Natural killer cell treated with Interleukin-12 subunit alpha and Interleukin-12 subunit beta and Interleukin-15 and Interleukin-18, amount 100 ng/mL, for 72 hours (primary cell): ENCODE measurements at regions not wholly inside any gene's neighbourhood (a gene's known extent, or its start where the extent isn't known, plus 50 kb on each side); places are given as distances from the start of the nearest gene placed in this dataset.

Source experiments
- ATAC-seq, 2 donors: fragments of 150-1000 bp; cut with Tn5 transposase in 1 of 2; sonication (Bioruptor Pico), chemical (Tn5 transposase) in 1 of 2; 2 replicates each; pipeline ENCODE4 v1.10.0; 2021
- DNase-seq: peaks from one replicate; pipeline ENCODE4 v3.0.0; 2022; ENCODE audit warnings: low spot score
- H3K27ac Mint-ChIP-seq, 2 donors: 1 replicate in 1 of 2; 2 replicates in 1 of 2; pipeline ENCODE4 v1.8.0; 2022; ENCODE audit warnings: mixed read lengths in 2 of 2, mild to moderate bottlenecking in 1 of 2, moderate library complexity in 1 of 2
- H3K27me3 Mint-ChIP-seq, 2 donors: 1 replicate in 1 of 2; 2 replicates in 1 of 2; pipeline ENCODE4 v1.8.0; 2022; ENCODE audit warnings: mixed read lengths in 2 of 2
- H3K36me3 Mint-ChIP-seq: one replicate; pipeline ENCODE4 v1.8.0; 2022; ENCODE audit warnings: mixed read lengths
- H3K4me1 Mint-ChIP-seq, 2 donors: 1 replicate in 1 of 2; 2 replicates in 1 of 2; pipeline ENCODE4 v1.8.0; 2022; ENCODE audit warnings: low read depth in 2 of 2, mixed read lengths in 2 of 2, mild to moderate bottlenecking in 1 of 2
- H3K4me3 Mint-ChIP-seq: one replicate; pipeline ENCODE4 v1.8.0; 2022; ENCODE audit warnings: mixed read lengths
- H3K9me3 Mint-ChIP-seq: 2 replicates; pipeline ENCODE4 v1.8.0; 2022; ENCODE audit warnings: mixed read lengths

DNA sequence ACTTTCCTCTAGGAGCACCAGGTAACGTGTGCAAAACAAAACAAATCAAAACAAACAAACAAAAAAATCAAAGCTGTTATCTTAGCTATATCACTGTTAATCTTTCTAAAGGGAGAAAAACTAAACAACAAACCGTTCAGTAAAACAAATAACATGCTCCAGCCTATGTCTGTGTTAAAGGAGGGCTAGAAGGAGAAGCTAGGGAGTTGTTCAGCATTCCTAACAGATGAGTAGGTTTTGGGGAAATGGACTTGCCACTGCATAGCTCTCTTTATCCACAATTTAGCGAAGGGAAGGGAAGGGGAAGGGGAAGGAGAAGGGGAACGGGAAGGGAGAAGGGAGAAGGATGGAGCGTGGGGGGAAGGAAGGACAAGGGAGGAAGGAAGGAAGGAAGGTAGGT is 134.2 kb upstream of the AKR1E2 start:
- Mint-ChIP-seq H3K36me3 (no peaks in the 10 kb centered on the region), H3K9me3 (no peaks in the 10 kb centered on the region), H3K27ac (no peak overlapping the region), H3K27me3 (peaks cover 14 to 52% of the 10 kb centered on the region in 2 donors), H3K4me1 (no peaks in the 10 kb centered on the region), H3K4me3 (no peak overlapping the region)
- DNase-seq, result no peak
- no peak for ATAC-seq

- no peaks in the 10 kb centered on the region for H3K36me3 Mint-ChIP-seq
- H3K9me3 Mint-ChIP-seq, result no peaks in the 10 kb centered on the region
- DNase-seq (no peak), ATAC-seq (no peak)
- no peaks in the 10 kb centered on the region for H3K4me1 Mint-ChIP-seq
- no peak overlapping the region for H3K4me3 Mint-ChIP-seq
- H3K27ac Mint-ChIP-seq, result no peak overlapping the region
- H3K27me3 Mint-ChIP-seq, result peaks cover 15 to 48% of the 10 kb centered on the region in 2 donors
Observed at GRCh38 chr10:4691301-4691700, 134.7 kb upstream of the AKR1E2 start.

DNA sequence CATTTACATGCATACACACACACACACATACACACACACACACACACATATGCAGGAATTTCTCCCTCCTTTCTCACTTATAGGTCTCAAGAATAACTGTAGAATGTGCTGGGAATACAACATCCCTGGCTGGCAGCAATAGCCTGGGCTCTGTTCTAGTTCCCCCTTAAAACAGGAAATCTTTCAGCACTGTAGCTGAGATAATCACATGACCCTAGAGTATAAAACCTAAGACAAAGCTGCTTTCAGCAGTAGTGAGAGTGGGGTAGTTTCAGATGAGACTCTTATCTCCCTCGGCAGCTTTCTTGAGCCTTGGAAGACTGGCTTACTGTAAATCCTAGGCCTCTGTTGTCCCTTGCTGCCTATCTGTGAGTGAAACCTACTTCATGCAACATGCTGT is 137.4 kb upstream of the AKR1E2 start:
- DNase-seq (no peak), ATAC-seq (no peak)
- no peak overlapping the region for H3K4me3 Mint-ChIP-seq
- H3K36me3 Mint-ChIP-seq, result no peaks in the 10 kb centered on the region
- H3K4me1 Mint-ChIP-seq, result no peaks in the 10 kb centered on the region
- peaks cover 28 to 58% of the 10 kb centered on the region in 2 donors for H3K27me3 Mint-ChIP-seq
- H3K9me3 Mint-ChIP-seq, result no peaks in the 10 kb centered on the region
- no peak overlapping the region for H3K27ac Mint-ChIP-seq

DNA sequence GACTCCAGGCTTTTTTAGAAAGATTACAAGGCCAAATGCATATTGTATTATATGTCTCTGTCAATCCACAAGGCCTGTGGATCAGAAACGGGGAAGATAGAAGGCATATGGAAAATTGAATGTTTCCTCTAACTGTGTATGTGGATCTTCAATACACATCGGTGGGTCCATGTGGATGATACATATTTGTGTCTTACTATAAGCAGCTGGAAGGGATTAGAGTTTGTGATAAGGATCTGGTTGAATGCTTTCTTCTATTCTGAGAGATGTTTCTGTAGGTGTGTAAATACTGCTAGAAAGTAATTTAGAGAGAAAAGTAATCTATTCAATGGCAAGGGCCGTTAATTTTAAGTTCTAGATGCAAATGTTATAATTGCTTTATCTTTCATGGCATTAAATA is 137.8 kb upstream of the AKR1E2 start:
- Mint-ChIP-seq H3K36me3 (no peaks in the 10 kb centered on the region), H3K27ac (no peak overlapping the region), H3K9me3 (no peaks in the 10 kb centered on the region), H3K4me1 (no peaks in the 10 kb centered on the region), H3K4me3 (no peak overlapping the region), H3K27me3 (peaks cover 29 to 58% of the 10 kb centered on the region in 2 donors)
- DNase-seq, result no peak
- no peak for ATAC-seq

- H3K9me3 Mint-ChIP-seq, result no peaks in the 10 kb centered on the region
- H3K27me3 Mint-ChIP-seq, result peaks cover 29 to 64% of the 10 kb centered on the region in 2 donors
- H3K36me3 Mint-ChIP-seq, result no peaks in the 10 kb centered on the region
- no peaks in the 10 kb centered on the region for H3K4me1 Mint-ChIP-seq
- H3K27ac Mint-ChIP-seq, result no peak overlapping the region
- DNase-seq (no peak), ATAC-seq (no peak)
- H3K4me3 Mint-ChIP-seq, result no peak overlapping the region
Observed at GRCh38 chr10:4687397-4687796, 138.6 kb upstream of the AKR1E2 start.

GRCh38 chr10:4686644-4686996 is 139.4 kb upstream of the AKR1E2 start:
- H3K4me3 Mint-ChIP-seq, result no peak overlapping the region
- peaks cover 32 to 62% of the 10 kb centered on the region in 2 donors for H3K27me3 Mint-ChIP-seq
- H3K36me3 Mint-ChIP-seq, result no peaks in the 10 kb centered on the region
- DNase-seq (no peak), ATAC-seq (no peak)
- H3K9me3 Mint-ChIP-seq, result no peaks in the 10 kb centered on the region
- H3K27ac Mint-ChIP-seq, result no peak overlapping the region
- H3K4me1 Mint-ChIP-seq, result no peaks in the 10 kb centered on the region

DNA sequence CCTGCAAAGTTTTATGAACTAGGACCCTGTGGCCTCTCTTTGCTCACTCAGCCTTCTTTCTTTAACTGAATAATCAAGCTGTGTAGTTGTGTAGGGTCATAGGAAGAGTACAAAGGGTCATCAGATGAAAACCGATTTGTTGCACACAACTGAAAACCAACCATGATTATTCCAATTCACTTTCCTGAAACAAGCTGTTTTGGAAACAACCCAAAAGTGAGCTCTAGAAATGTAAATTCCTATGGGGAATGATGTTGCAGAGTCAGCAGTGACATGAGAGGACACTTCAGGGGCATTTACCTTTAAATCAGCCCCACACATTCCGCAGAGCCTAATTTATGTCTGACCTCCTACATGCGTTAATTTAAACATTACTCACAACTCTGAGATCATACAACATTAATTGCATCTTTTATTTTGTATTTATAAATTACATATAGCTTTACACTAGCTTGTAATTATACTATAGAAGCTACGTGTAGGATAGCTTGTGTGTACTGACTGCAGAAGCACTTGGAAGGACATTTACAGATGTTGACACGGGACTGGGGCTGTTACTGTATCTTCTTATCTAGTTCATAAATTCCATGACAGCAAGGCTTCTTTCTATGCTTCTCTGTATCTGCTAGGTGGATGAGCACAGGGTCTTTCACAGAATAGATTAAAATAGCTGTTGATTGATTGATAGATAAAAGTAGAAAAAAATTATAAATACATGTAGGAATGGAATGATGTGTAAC is 139.9 kb upstream of the AKR1E2 start:
- H3K9me3 Mint-ChIP-seq, result no peaks in the 10 kb centered on the region
- no peak overlapping the region for H3K4me3 Mint-ChIP-seq
- H3K27me3 Mint-ChIP-seq, result peaks cover 32 to 57% of the 10 kb centered on the region in 2 donors
- DNase-seq, result no peak
- H3K27ac Mint-ChIP-seq, result no peak overlapping the region
- no peaks in the 10 kb centered on the region for H3K36me3 Mint-ChIP-seq
- H3K4me1 Mint-ChIP-seq, result no peaks in the 10 kb centered on the region
- ATAC-seq, result no peak

GRCh38 chr10:4685491-4685890 is 140.5 kb upstream of the AKR1E2 start:
- Mint-ChIP-seq H3K36me3 (no peaks in the 10 kb centered on the region), H3K9me3 (no peaks in the 10 kb centered on the region), H3K27ac (no peak overlapping the region), H3K4me1 (no peaks in the 10 kb centered on the region), H3K27me3 (peaks cover 32 to 55% of the 10 kb centered on the region in 2 donors), H3K4me3 (no peak overlapping the region)
- ATAC-seq, result no peak
- no peak for DNase-seq

GRCh38 chr10:4684434-4684833 is 141.6 kb upstream of the AKR1E2 start:
- no peaks in the 10 kb centered on the region for H3K9me3 Mint-ChIP-seq
- H3K27ac Mint-ChIP-seq, result no peak overlapping the region
- ATAC-seq (no peak), DNase-seq (no peak)
- H3K4me1 Mint-ChIP-seq, result no peaks in the 10 kb centered on the region
- H3K27me3 Mint-ChIP-seq, result peaks cover 31 to 54% of the 10 kb centered on the region in 2 donors
- no peaks in the 10 kb centered on the region for H3K36me3 Mint-ChIP-seq
- no peak overlapping the region for H3K4me3 Mint-ChIP-seq

GRCh38 chr10:4683838-4684237 is 142.2 kb upstream of the AKR1E2 start:
- ATAC-seq, result no peak
- Mint-ChIP-seq H3K27me3 (peaks cover 31 to 54% of the 10 kb centered on the region in 2 donors), H3K4me1 (no peaks in the 10 kb centered on the region), H3K9me3 (no peaks in the 10 kb centered on the region), H3K27ac (no peak overlapping the region), H3K36me3 (no peaks in the 10 kb centered on the region), H3K4me3 (no peak overlapping the region)
- no peak for DNase-seq

- no peak overlapping the region for H3K27ac Mint-ChIP-seq
- H3K4me3 Mint-ChIP-seq, result no peak overlapping the region
- peaks cover 36 to 54% of the 10 kb centered on the region in 2 donors for H3K27me3 Mint-ChIP-seq
- no peaks in the 10 kb centered on the region for H3K4me1 Mint-ChIP-seq
- no peaks in the 10 kb centered on the region for H3K9me3 Mint-ChIP-seq
- no peak for ATAC-seq
- no peak for DNase-seq
- no peaks in the 10 kb centered on the region for H3K36me3 Mint-ChIP-seq
Observed at GRCh38 chr10:4683137-4683536, 142.9 kb upstream of the AKR1E2 start.

- Mint-ChIP-seq H3K27ac (no peak overlapping the region), H3K36me3 (no peaks in the 10 kb centered on the region), H3K4me1 (no peaks in the 10 kb centered on the region), H3K9me3 (no peaks in the 10 kb centered on the region), H3K4me3 (no peak overlapping the region), H3K27me3 (peaks cover 35 to 65% of the 10 kb centered on the region in 2 donors)
- DNase-seq (no peak), ATAC-seq (no peak)
Observed at GRCh38 chr10:4678951-4679671, 146.9 kb upstream of the AKR1E2 start.

DNA sequence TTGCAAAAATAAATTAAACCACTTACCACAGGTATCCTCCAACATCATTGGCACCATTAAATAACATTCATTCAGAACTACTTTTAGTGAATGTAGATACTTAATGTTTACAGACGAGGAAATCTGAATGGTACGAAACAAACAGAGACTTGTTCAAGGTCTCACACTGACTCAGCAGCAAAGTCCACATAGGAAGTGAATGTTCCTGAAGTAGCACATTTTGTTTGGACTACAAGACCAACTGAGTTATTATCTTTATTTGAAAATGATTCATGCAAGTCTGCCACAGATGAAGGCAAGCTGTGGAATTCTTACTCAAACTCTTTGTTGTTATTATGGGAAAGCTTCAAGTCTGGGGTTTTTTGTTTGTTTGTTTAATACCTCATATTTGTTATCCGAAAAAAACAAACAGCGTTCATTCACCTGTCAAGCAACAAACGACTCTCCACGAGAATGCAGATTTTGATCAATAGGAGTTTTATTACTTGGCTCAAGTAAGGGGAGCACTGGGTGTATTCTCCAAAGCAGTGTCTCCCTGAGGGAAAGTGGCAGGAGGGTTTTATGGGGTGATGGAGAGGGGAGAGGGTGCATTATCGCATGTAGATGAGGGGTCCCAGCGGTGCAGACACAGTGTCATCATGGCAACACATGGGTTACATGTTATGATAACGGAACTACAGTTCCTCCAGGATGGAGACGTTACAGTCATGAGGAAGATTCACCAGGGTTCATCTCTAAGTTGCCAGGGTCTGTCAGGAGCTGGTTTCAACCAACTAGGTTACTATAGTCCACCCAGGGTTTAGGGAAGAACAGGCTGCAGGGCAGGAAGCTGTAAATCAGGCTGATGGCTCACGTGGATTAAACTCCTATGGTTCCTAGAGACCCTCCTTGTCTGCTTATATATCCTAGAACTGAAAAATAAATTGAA is 147.7 kb upstream of the AKR1E2 start:
- no peak overlapping the region for H3K27ac Mint-ChIP-seq
- H3K36me3 Mint-ChIP-seq, result no peaks in the 10 kb centered on the region
- no peaks in the 10 kb centered on the region for H3K9me3 Mint-ChIP-seq
- ATAC-seq (no peak), DNase-seq (no peak)
- no peaks in the 10 kb centered on the region for H3K4me1 Mint-ChIP-seq
- H3K27me3 Mint-ChIP-seq, result peaks cover 32 to 62% of the 10 kb centered on the region in 2 donors
- H3K4me3 Mint-ChIP-seq, result no peak overlapping the region
